Panc1 (cell line): ENCODE measurements at regions not wholly inside any gene's neighbourhood (a gene's known extent, or its start where the extent isn't known, plus 50 kb on each side); places are given as distances from the start of the nearest gene placed in this dataset.

ENCODE experiments used
- ATAC-seq: fragments of 200-7000 bp; cut with Tn5 transposase; 2 replicates; pipeline ENCODE4 v1.9.1; 2020; ENCODE audit warnings: mild to moderate bottlenecking, moderate library complexity
- BruUV-seq: library from RNA; stranded (reverse); fragments of 400-500 nt; replicated peaks from 2 replicates; lab custom pipeline; 2021; lab: Mats Ljungman, UMichigan
- CTCF ChIA-PET: fragments of 300-600 bp; sonication (Branson Sonifier 250); formaldehyde crosslinking; loops from one replicate; lab custom pipeline; 2022; ENCODE audit warnings: antibody characterized with exemption; lab: Charles Lee
- POLR2A ChIA-PET: fragments of 300-600 bp; sonication (Branson Sonifier 250); formaldehyde crosslinking; loops from one replicate; lab custom pipeline; 2022; ENCODE audit warnings: antibody characterized with exemption; lab: Charles Lee
- DNase-seq: peaks from one replicate; pipeline ENCODE4 v3.0.0-alpha.2; 2010; ENCODE audit warnings: low read depth, low spot score
- H3K27ac ChIP-seq: 2 replicates; pipeline ENCODE4 v1.5.1; 2011; ENCODE audit warnings: mild to moderate bottlenecking, low read length, inconsistent platforms
- H3K27me3 ChIP-seq: fragments of 200-500 bp; sonication (Bioruptor generic); 2 replicates; pipeline ENCODE4 v1.6.0; 2014; ENCODE audit warnings: low read length, inconsistent platforms; ENCODE audit not compliant: control insufficient read depth, insufficient read depth
- H3K36me3 ChIP-seq: fragments of 200-500 bp; sonication (Bioruptor generic); 2 replicates; pipeline ENCODE4 v1.5.1; 2014; ENCODE audit warnings: inconsistent platforms, mild to moderate bottlenecking, low read length, moderate library complexity; ENCODE audit not compliant: control insufficient read depth, insufficient read depth
- H3K4me1 ChIP-seq: 2 replicates; pipeline ENCODE4 v1.5.1; 2011; ENCODE audit warnings: inconsistent platforms, mild to moderate bottlenecking, low read length, moderate library complexity; ENCODE audit not compliant: control insufficient read depth, insufficient read depth
- H3K4me3 ChIP-seq, 2 experiments: 2 replicates each; pipeline ENCODE4 v1.5.1; 2011 to 2012; ENCODE audit warnings: low read depth in 2 of 2, low read length in 2 of 2, mild to moderate bottlenecking in 2 of 2, inconsistent platforms in 1 of 2, moderate library complexity in 1 of 2
- H3K9me3 ChIP-seq: fragments of 200-500 bp; sonication (Bioruptor generic); 2 replicates; pipeline ENCODE4 v1.5.1; 2014; ENCODE audit warnings: low read depth, mild to moderate bottlenecking, inconsistent platforms, low read length, moderate library complexity; ENCODE audit not compliant: control insufficient read depth, insufficient read depth
- CTCF ChIP-seq: fragments of 450-650 bp; IDR thresholded peaks from 2 replicates; pipeline ENCODE4 v1.5.1; 2017; ENCODE audit warnings: mild to moderate bottlenecking
- POLR2AphosphoS5 ChIP-seq: IDR thresholded peaks from 2 replicates; pipeline ENCODE4 v1.6.1; 2012; ENCODE audit warnings: mild to moderate bottlenecking, low read depth, low read length, moderate library complexity
- REST ChIP-seq, 2 experiments: IDR thresholded peaks; 2 replicates each; pipeline ENCODE4 v1.6.1; 2011 to 2012; ENCODE audit warnings: low read depth in 2 of 2, control low read depth in 1 of 2, low read length in 1 of 2, mild to moderate bottlenecking in 1 of 2, moderate library complexity in 1 of 2; ENCODE audit not compliant: insufficient read depth in 1 of 2
- SIN3A ChIP-seq: IDR thresholded peaks from 2 replicates; pipeline ENCODE4 v1.6.1; 2012; ENCODE audit warnings: low read depth, mild to moderate bottlenecking, low read length, moderate library complexity, borderline replicate concordance; ENCODE audit not compliant: insufficient read depth
- TCF7L2 ChIP-seq: IDR thresholded peaks from 2 replicates; pipeline ENCODE4 v1.6.1; 2011; ENCODE audit warnings: mild to moderate bottlenecking, low read depth, low read length, inconsistent platforms
- in situ Hi-C: cut with HindIII; loops from 2 replicates; pipeline ENCODE4 v1.10.0; 2016; ENCODE audit warnings: low sequenced_read_pairs, low pct_unique_long_range_greater_than_20kb
- intact Hi-C: fragments of 100-400 bp; cut with micrococcal nuclease; formaldehyde crosslinking; loops from one replicate; pipeline ENCODE4 v1.10.0; 2022; ENCODE audit not compliant: unreplicated experiment

GRCh38 chr1:95888941-95889390 is 655.0 kb downstream of the RWDD3 start:
- ChIA-PET CTCF (no interaction called here), POLR2A (no interaction called here)

GRCh38 chr1:95889400-95889799 is 655.4 kb downstream of the RWDD3 start:
- CTCF ChIA-PET, result no interaction called here
- in situ Hi-C loops, result no loop called here

More at GRCh38 chr1:95888941-95889390, 655.0 kb downstream of the RWDD3 start:
- ATAC-seq (no peak), DNase-seq (no peak)
- Histone ChIP-seq H3K4me1 (no peaks in the 10 kb centered on the region), H3K36me3 (no peaks in the 10 kb centered on the region), H3K9me3 (no peaks in the 10 kb centered on the region), H3K4me3 (no peak overlapping the region), H3K27ac (no peak overlapping the region), H3K27me3 (no peaks in the 10 kb centered on the region)
- no TSS peak for BruUV-seq
- intact Hi-C loops (no loop called here), in situ Hi-C loops (no loop called here)
- no peak for TF ChIP-seq SIN3A
- no peak for TF ChIP-seq REST (IDR thresholded peaks at IDR 0.05; ENCODE audit: insufficient read depth in 1 of 2, low read depth in 2 of 2, low read length in 1 of 2)
- no peak for TF ChIP-seq POLR2AphosphoS5
- TF ChIP-seq CTCF, result no peak
- TF ChIP-seq TCF7L2, result no peak

More at GRCh38 chr1:95889400-95889799, 655.4 kb downstream of the RWDD3 start:
- Histone ChIP-seq H3K4me1 (no peaks in the 10 kb centered on the region), H3K27me3 (no peaks in the 10 kb centered on the region), H3K4me3 (no peak overlapping the region), H3K9me3 (no peaks in the 10 kb centered on the region), H3K27ac (no peak overlapping the region), H3K36me3 (no peaks in the 10 kb centered on the region)
- POLR2A ChIA-PET, result no interaction called here
- intact Hi-C loops, result no loop called here
- TF ChIP-seq SIN3A (no peak), TCF7L2 (no peak), CTCF (no peak), REST (IDR thresholded peaks at IDR 0.05; ENCODE audit: insufficient read depth in 1 of 2, low read depth in 2 of 2, low read length in 1 of 2) (no peak), POLR2AphosphoS5 (no peak)
- BruUV-seq, result no TSS peak
- DNase-seq (no peak), ATAC-seq (no peak)
